Hepatocyte (in vitro differentiated cells): ENCODE measurements at regions not wholly inside any gene's neighbourhood (a gene's known extent, or its start where the extent isn't known, plus 50 kb on each side); places are given as distances from the start of the nearest gene placed in this dataset.

Source experiments
- DNase-seq: peaks from one replicate; pipeline ENCODE4 v3.0.0-alpha.2; 2016; ENCODE audit warnings: low spot score
- H2AFZ ChIP-seq: fragments of 200-600 bp; sonication (generic); 2 replicates; pipeline ENCODE4 v1.6.0; 2016; ENCODE audit warnings: antibody characterized with exemption, mild to moderate bottlenecking
- H3K27ac ChIP-seq: fragments of 200-600 bp; sonication (generic); 2 replicates; pipeline ENCODE4 v1.5.1; 2016; ENCODE audit warnings: mild to moderate bottlenecking
- H3K27me3 ChIP-seq: fragments of 200-600 bp; sonication (generic); 2 replicates; pipeline ENCODE4 v1.6.1; 2016
- H3K36me3 ChIP-seq: fragments of 200-600 bp; sonication (generic); replicated peaks from 2 replicates; pipeline ENCODE4 v1.5.1; 2016; ENCODE audit warnings: low read depth; ENCODE audit not compliant: insufficient read depth
- H3K4me1 ChIP-seq: fragments of 200-600 bp; sonication (generic); 2 replicates; pipeline ENCODE4 v1.5.1; 2016; ENCODE audit warnings: mild to moderate bottlenecking, moderate library complexity; ENCODE audit not compliant: insufficient read depth
- H3K4me2 ChIP-seq: fragments of 200-600 bp; sonication (generic); 2 replicates; pipeline ENCODE4 v1.6.0; 2016
- H3K4me3 ChIP-seq: fragments of 200-600 bp; sonication (generic); 2 replicates; pipeline ENCODE4 v1.5.1; 2016; ENCODE audit warnings: mild to moderate bottlenecking
- H3K79me2 ChIP-seq: fragments of 200-600 bp; sonication (generic); 2 replicates; pipeline ENCODE4 v1.6.0; 2017; ENCODE audit warnings: mild to moderate bottlenecking
- H3K9me2 ChIP-seq: fragments of 200-600 bp; sonication (generic); replicated peaks from 2 replicates; pipeline ENCODE4 v1.6.0; 2017; ENCODE audit warnings: mild to moderate bottlenecking; ENCODE audit not compliant: insufficient read depth
- H3K9me3 ChIP-seq: fragments of 200-600 bp; sonication (generic); 2 replicates; pipeline ENCODE4 v1.5.1; 2016; ENCODE audit warnings: low read depth, mild to moderate bottlenecking
- H4K20me1 ChIP-seq: fragments of 200-600 bp; sonication (generic); 2 replicates; pipeline ENCODE4 v1.6.0; 2016; ENCODE audit warnings: mild to moderate bottlenecking; ENCODE audit not compliant: insufficient read depth, poor library complexity, severe bottlenecking
- CTCF ChIP-seq: fragments of 200-600 bp; sonication (generic); IDR thresholded peaks from 2 replicates; pipeline ENCODE4 v1.5.1; 2016; ENCODE audit warnings: antibody characterized with exemption, mild to moderate bottlenecking; ENCODE audit not compliant: poor library complexity
- EZH2 ChIP-seq: fragments of 200-600 bp; sonication (generic); IDR thresholded peaks from 2 replicates; pipeline ENCODE4 v1.6.1; 2016; ENCODE audit warnings: antibody characterized with exemption, mild to moderate bottlenecking, borderline replicate concordance
- EZH2phosphoT487 ChIP-seq: fragments of 200-600 bp; sonication (generic); IDR thresholded peaks from one replicate; pipeline ENCODE4 v1.6.1; 2018; ENCODE audit warnings: antibody characterized with exemption, mild to moderate bottlenecking, low read depth, moderate library complexity; ENCODE audit not compliant: unreplicated experiment, severe bottlenecking
- WGBS: methylation state at CpG from one replicate; pipeline ENCODE4 v1.1.6; 2016; ENCODE audit warnings: low lambda C conversion rate; ENCODE audit errors: missing lambda C conversion rate; 5-methylcytosine and 5-hydroxymethylcytosine counted together

- 8% methylated on average over 1 of the region's 1 CpG for WGBS
- no peak overlapping the region for H3K4me3 ChIP-seq
- H3K27ac ChIP-seq, result no peak overlapping the region
- no peak overlapping the region for H2AFZ ChIP-seq
- H3K4me2 ChIP-seq, result no peak overlapping the region
- no peaks in the 10 kb centered on the region for H3K9me3 ChIP-seq
- no peaks in the 10 kb centered on the region for H4K20me1 ChIP-seq
- no peaks in the 10 kb centered on the region for H3K4me1 ChIP-seq
- no peaks in the 10 kb centered on the region for H3K36me3 ChIP-seq
- H3K9me2 ChIP-seq, result no peaks in the 10 kb centered on the region
- H3K79me2 ChIP-seq, result no peaks in the 10 kb centered on the region
- no peak for TF ChIP-seq CTCF
- TF ChIP-seq EZH2, result no peak
- TF ChIP-seq EZH2phosphoT487, result no peak
- no peak for DNase-seq
- no peaks in the 10 kb centered on the region for H3K27me3 ChIP-seq
These were observed 189.9 kb upstream of the SMC2 start for GRCh38 chr9:103904242-103904641.

GRCh38 chr9:103913899-103914298, 180.2 kb upstream of the SMC2 start:
- H2AFZ ChIP-seq, result no peak overlapping the region
- DNase-seq, result no peak
- no peaks in the 10 kb centered on the region for H3K36me3 ChIP-seq
- no peaks in the 10 kb centered on the region for H3K79me2 ChIP-seq
- H3K9me2 ChIP-seq, result no peaks in the 10 kb centered on the region
- 52% methylated on average over 1 of the region's 1 CpG for WGBS
- H3K4me3 ChIP-seq, result no peak overlapping the region
- no peak overlapping the region for H3K4me2 ChIP-seq
- no peaks in the 10 kb centered on the region for H4K20me1 ChIP-seq
- H3K27ac ChIP-seq, result no peak overlapping the region
- H3K9me3 ChIP-seq, result no peaks in the 10 kb centered on the region
- no peaks in the 10 kb centered on the region for H3K27me3 ChIP-seq
- TF ChIP-seq CTCF (no peak), EZH2phosphoT487 (no peak), EZH2 (no peak)
- H3K4me1 ChIP-seq, result no peaks in the 10 kb centered on the region

DNA sequence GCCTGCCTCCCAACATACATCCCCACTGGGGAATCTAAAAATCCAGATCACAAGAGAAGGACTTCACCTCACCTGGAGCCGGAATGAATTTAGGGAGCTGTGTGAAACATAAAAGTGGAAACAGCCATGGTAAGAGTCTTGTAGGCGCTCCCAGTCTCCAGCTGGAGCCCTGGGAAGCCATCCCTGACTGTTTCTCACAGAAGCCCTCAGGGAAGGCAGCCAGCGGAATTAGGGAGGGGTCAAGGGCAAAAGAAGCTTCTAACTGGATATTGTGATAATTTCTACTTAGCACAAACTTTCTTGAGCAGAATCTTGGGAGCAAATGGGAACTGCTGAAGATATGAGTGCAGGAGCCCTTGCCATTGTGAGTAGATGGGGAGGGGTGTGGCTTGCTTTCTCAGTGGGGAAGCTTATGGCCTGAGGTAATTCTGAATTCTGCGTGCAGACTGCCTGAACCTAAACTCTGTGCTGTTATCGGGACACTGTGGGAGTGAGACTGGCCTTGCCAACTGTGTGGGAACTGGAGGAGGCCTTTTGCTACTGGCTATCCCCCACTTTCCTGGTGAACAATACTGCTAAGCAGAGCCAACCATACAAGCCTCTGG, 174.4 kb upstream of the SMC2 start:
- TF ChIP-seq CTCF (no peak), EZH2phosphoT487 (no peak), EZH2 (no peak)
- Histone ChIP-seq H3K36me3 (no peaks in the 10 kb centered on the region), H3K9me2 (no peaks in the 10 kb centered on the region), H3K4me1 (no peaks in the 10 kb centered on the region), H3K4me2 (no peak overlapping the region), H3K9me3 (no peaks in the 10 kb centered on the region), H3K27me3 (no peaks in the 10 kb centered on the region), H3K27ac (no peak overlapping the region), H2AFZ (no peak overlapping the region), H3K79me2 (no peaks in the 10 kb centered on the region), H3K4me3 (no peak overlapping the region), H4K20me1 (no peaks in the 10 kb centered on the region)
- no peak for DNase-seq
- 78% methylated on average over 5 of the region's 5 CpGs for WGBS

DNA sequence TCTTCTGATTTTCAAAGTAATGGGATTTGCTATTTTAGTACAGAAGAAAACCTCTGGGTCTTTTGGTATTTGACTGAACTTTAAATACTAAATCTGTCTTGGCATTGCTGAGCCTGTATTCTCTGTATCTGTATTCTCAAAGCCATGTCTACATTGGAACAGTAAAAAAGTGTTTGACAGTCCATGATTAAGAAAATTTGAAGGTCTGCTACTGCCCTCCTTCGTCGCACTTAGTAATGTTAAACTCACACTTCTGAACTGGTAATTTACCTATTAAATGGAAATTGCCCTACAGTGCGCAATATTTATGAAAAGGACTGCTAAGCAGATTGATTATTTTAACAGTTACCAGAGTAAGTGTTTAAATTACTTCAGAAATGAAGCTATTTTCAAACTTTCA, 165.7 kb upstream of the SMC2 start:
- H2AFZ ChIP-seq, result no peak overlapping the region
- 90% methylated on average over 3 of the region's 3 CpGs for WGBS
- H3K9me3 ChIP-seq, result no peaks in the 10 kb centered on the region
- no peaks in the 10 kb centered on the region for H3K9me2 ChIP-seq
- no peak overlapping the region for H3K4me2 ChIP-seq
- H3K27me3 ChIP-seq, result no peaks in the 10 kb centered on the region
- H3K27ac ChIP-seq, result no peak overlapping the region
- no peaks in the 10 kb centered on the region for H3K4me1 ChIP-seq
- no peak overlapping the region for H3K4me3 ChIP-seq
- no peaks in the 10 kb centered on the region for H4K20me1 ChIP-seq
- DNase-seq, result no peak
- no peaks in the 10 kb centered on the region for H3K36me3 ChIP-seq
- no peaks in the 10 kb centered on the region for H3K79me2 ChIP-seq
- TF ChIP-seq EZH2 (no peak), CTCF (no peak), EZH2phosphoT487 (no peak)
